K562 (cell line): ENCODE measurements at regions not wholly inside any gene's neighbourhood (a gene's known extent, or its start where the extent isn't known, plus 50 kb on each side); places are given as distances from the start of the nearest gene placed in this dataset.

Source experiments
- ATAC-seq: fragments of 200-7000 bp; cut with Tn5 transposase; 3 replicates; pipeline ENCODE4 v1.9.1; 2020; ENCODE audit warnings: moderate library complexity
- BruUV-seq: library from RNA; stranded (reverse); fragments of 400-500 nt; replicated peaks from 2 replicates; lab custom pipeline; 2021; lab: Mats Ljungman, UMichigan
- CTCF ChIA-PET: fragments of 300-600 bp; formaldehyde crosslinking; extraction: SDS; loops from one replicate; lab custom pipeline; 2021; ENCODE audit warnings: low intra/inter-chr PET ratio; lab: Yijun Ruan, JAX
- POLR2A ChIA-PET: fragments of 300-600, 350-650 bp; sonication (Branson Sonifier 250); formaldehyde crosslinking; extraction: SDS; loops from one replicate; lab custom pipeline; 2021; ENCODE audit warnings: antibody characterized with exemption, inconsistent platforms; lab: Yijun Ruan, JAX
- DNase-seq, 4 experiments: peaks; one replicate each; pipeline versions ENCODE4 v3.0.0 to v3.0.0-alpha.2; 2011 to 2018; ENCODE audit warnings: low spot score in 3 of 4, mixed read lengths in 3 of 4; ENCODE audit errors: extremely low read depth in 1 of 4
- FAIRE-seq: peaks from 2 replicates; lab custom pipeline; 2011; peaks lifted over from hg19 to GRCh38; lab: Jason Lieb, UNC
- H2AFZ ChIP-seq: 2 replicates; pipeline ENCODE4 v1.6.0; 2011; ENCODE audit warnings: low read depth, low read length, control low read depth, inconsistent platforms
- H3K27ac ChIP-seq: fragments of 200-600 bp; 3 replicates; pipeline ENCODE4 v1.8.0; 2011; ENCODE audit warnings: low read depth, mild to moderate bottlenecking, control low read depth, inconsistent platforms, low read length, moderate library complexity, mixed read lengths; ENCODE audit errors: extremely low read depth
- H3K27me3 ChIP-seq, 2 experiments: fragments of 300-600 bp in 1 of 2; 2 replicates in 1 of 2; 3 replicates in 1 of 2; pipeline versions ENCODE4 v1.6.0 to v1.8.0; 2011; ENCODE audit warnings: inconsistent platforms in 2 of 2, low read length in 2 of 2, mild to moderate bottlenecking in 1 of 2, mixed read lengths in 1 of 2, moderate library complexity in 1 of 2; ENCODE audit not compliant: control insufficient read depth in 2 of 2, insufficient read depth in 2 of 2
- H3K36me3 ChIP-seq: fragments of 300-600 bp; 3 replicates; pipeline ENCODE4 v1.8.0; 2011; ENCODE audit warnings: mild to moderate bottlenecking, low read length, inconsistent platforms; ENCODE audit not compliant: control insufficient read depth, insufficient read depth
- H3K4me1 ChIP-seq, 2 experiments: fragments of 200-600 bp in 1 of 2; replicated peaks in 1 of 2; 2 replicates in 1 of 2; 3 replicates in 1 of 2; pipeline versions ENCODE4 v1.5.1 to v1.8.0; 2011; ENCODE audit warnings: inconsistent platforms in 2 of 2, low read length in 2 of 2, mild to moderate bottlenecking in 1 of 2, mixed read lengths in 1 of 2, moderate library complexity in 1 of 2; ENCODE audit not compliant: control insufficient read depth in 2 of 2, insufficient read depth in 2 of 2
- H3K4me2 ChIP-seq: 2 replicates; pipeline ENCODE4 v1.6.1; 2011; ENCODE audit warnings: low read length, control low read depth, inconsistent platforms, mixed read lengths; ENCODE audit not compliant: insufficient read depth
- H3K4me3 ChIP-seq: fragments of 200-600 bp; sonication (generic), shearing (Covaris generic); 2 replicates; pipeline ENCODE4 v1.5.1; 2016; ENCODE audit warnings: control low read depth, inconsistent platforms
- H3K79me2 ChIP-seq: fragments of 200-600 bp; 3 replicates; pipeline ENCODE4 v1.8.0; 2011; ENCODE audit warnings: low read length, inconsistent platforms; ENCODE audit not compliant: control insufficient read depth, insufficient read depth
- H3K9ac ChIP-seq, 2 experiments: 2 replicates each; pipeline versions ENCODE4 v1.6.0 to v1.6.1; 2011; ENCODE audit warnings: low read depth in 2 of 2, low read length in 2 of 2, control low read depth in 1 of 2, inconsistent platforms in 1 of 2, mild to moderate bottlenecking in 1 of 2, mixed read lengths in 1 of 2; ENCODE audit not compliant: insufficient read depth in 1 of 2
- H3K9me1 ChIP-seq: one replicate; pipeline ENCODE4 v1.6.0; 2011; ENCODE audit warnings: inconsistent platforms, mild to moderate bottlenecking, low read length, moderate library complexity; ENCODE audit not compliant: control insufficient read depth, insufficient read depth
- H3K9me3 ChIP-seq: replicated peaks from 2 replicates; pipeline ENCODE4 v1.5.1; 2011; ENCODE audit warnings: low read depth, low read length, inconsistent platforms; ENCODE audit not compliant: control insufficient read depth, insufficient read depth
- H4K20me1 ChIP-seq: replicated peaks from 2 replicates; pipeline ENCODE4 v1.6.1; 2011; ENCODE audit warnings: low read length, inconsistent platforms, mixed read lengths; ENCODE audit not compliant: control insufficient read depth, insufficient read depth
- HOXB6 ChIP-seq: fragments of 250-450 bp; sonication (Bioruptor Pico); IDR thresholded peaks from 2 replicates; pipeline ENCODE4 v1.5.1; 2022; ENCODE audit warnings: mild to moderate bottlenecking, borderline replicate concordance
- NRF1 ChIP-seq, 2 experiments: fragments of 450-650 bp; IDR thresholded peaks in 1 of 2; conservative IDR thresholded peaks in 1 of 2; 2 replicates each; pipeline ENCODE4 v1.6.1; 2014; ENCODE audit warnings: mild to moderate bottlenecking in 2 of 2
- WGBS: fragments of 100-300 bp; shearing (Covaris generic); methylation state at CpG from one replicate; pipeline ENCODE4 v1.1.6; 2016; ENCODE audit warnings: low coverage, mixed read lengths; ENCODE audit not compliant: insufficient coverage; ENCODE audit errors: missing lambda C conversion rate; 5-methylcytosine and 5-hydroxymethylcytosine counted together
- in situ Hi-C: fragments of 300-500 bp; cut with MboI; formaldehyde crosslinking; loops from 4 replicates; pipeline ENCODE4 v1.15.0; 2018; ENCODE audit warnings: inconsistent platforms, mixed read lengths
- intact Hi-C: fragments of 100-400 bp; cut with micrococcal nuclease; formaldehyde crosslinking; loops from 2 replicates; pipeline ENCODE4 v1.14.2; 2022
- TF ChIP-seq, protein P1 (sequence below): fragments of 450-650 bp; IDR thresholded peaks from 2 replicates; pipeline ENCODE4 v1.6.1; 2018; ENCODE audit not compliant: partially characterized antibody
- TF ChIP-seq, protein P2 (sequence below): fragments of 150-350 bp; IDR thresholded peaks from 2 replicates; pipeline ENCODE4 v1.6.1; 2014; ENCODE audit warnings: low read depth, mild to moderate bottlenecking, low read length, borderline replicate concordance

- Histone ChIP-seq H3K27me3 (0 out of 5 replicates have a peak, but pooled peaks cover 0 to 5% of the 10 kb centered on the region in 2 experiments), H3K9me3 (no peaks in the 10 kb centered on the region), H3K9ac (peak overlapping the region in 1 of 2 experiments; percentile 31; a peak in 1 of 4 replicates), H3K4me2 (peak overlapping the region; percentile 37; the same call in 1 of the 2 replicates), H3K4me1 (no peaks in the 10 kb centered on the region; a peak in 1 of 5 replicates), H3K36me3 (no peaks in the 10 kb centered on the region), H3K4me3 (no peak overlapping the region), H3K9me1 (no peaks in the 10 kb centered on the region)
- ATAC-seq (no peak), FAIRE-seq (no peak)
- under 1% methylated on average over 14 of the region's 14 CpGs for WGBS
- in situ Hi-C loops (no loop called here), intact Hi-C loops (no loop called here)
- no TSS peak for BruUV-seq
- POLR2A ChIA-PET: interaction anchor here (0.8 to 1.0 kb wide), 2 partner anchors 11 to 26 kb away, joined by 3 read pairs; no protein-coding TSS in a partner anchor
- TF ChIP-seq, protein P1, sequence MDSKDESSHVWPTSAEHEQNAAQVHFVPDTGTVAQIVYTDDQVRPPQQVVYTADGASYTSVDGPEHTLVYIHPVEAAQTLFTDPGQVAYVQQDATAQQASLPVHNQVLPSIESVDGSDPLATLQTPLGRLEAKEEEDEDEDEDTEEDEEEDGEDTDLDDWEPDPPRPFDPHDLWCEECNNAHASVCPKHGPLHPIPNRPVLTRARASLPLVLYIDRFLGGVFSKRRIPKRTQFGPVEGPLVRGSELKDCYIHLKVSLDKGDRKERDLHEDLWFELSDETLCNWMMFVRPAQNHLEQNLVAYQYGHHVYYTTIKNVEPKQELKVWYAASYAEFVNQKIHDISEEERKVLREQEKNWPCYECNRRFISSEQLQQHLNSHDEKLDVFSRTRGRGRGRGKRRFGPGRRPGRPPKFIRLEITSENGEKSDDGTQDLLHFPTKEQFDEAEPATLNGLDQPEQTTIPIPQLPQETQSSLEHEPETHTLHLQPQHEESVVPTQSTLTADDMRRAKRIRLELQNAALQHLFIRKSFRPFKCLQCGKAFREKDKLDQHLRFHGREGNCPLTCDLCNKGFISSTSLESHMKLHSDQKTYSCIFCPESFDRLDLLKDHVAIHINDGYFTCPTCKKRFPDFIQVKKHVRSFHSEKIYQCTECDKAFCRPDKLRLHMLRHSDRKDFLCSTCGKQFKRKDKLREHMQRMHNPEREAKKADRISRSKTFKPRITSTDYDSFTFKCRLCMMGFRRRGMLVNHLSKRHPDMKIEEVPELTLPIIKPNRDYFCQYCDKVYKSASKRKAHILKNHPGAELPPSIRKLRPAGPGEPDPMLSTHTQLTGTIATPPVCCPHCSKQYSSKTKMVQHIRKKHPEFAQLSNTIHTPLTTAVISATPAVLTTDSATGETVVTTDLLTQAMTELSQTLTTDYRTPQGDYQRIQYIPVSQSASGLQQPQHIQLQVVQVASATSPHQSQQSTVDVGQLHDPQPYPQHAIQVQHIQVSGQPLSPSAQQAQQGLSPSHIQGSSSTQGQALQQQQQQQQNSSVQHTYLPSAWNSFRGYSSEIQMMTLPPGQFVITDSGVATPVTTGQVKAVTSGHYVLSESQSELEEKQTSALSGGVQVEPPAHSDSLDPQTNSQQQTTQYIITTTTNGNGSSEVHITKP: no peak
- TF ChIP-seq NRF1 (conservative IDR thresholded peaks at IDR 0.05 in 1 of 2, IDR thresholded peaks at IDR 0.05 in 1 of 2) (no peak), HOXB6 (CRISPR knock-in tag) (no peak)
- TF ChIP-seq, protein P2, sequence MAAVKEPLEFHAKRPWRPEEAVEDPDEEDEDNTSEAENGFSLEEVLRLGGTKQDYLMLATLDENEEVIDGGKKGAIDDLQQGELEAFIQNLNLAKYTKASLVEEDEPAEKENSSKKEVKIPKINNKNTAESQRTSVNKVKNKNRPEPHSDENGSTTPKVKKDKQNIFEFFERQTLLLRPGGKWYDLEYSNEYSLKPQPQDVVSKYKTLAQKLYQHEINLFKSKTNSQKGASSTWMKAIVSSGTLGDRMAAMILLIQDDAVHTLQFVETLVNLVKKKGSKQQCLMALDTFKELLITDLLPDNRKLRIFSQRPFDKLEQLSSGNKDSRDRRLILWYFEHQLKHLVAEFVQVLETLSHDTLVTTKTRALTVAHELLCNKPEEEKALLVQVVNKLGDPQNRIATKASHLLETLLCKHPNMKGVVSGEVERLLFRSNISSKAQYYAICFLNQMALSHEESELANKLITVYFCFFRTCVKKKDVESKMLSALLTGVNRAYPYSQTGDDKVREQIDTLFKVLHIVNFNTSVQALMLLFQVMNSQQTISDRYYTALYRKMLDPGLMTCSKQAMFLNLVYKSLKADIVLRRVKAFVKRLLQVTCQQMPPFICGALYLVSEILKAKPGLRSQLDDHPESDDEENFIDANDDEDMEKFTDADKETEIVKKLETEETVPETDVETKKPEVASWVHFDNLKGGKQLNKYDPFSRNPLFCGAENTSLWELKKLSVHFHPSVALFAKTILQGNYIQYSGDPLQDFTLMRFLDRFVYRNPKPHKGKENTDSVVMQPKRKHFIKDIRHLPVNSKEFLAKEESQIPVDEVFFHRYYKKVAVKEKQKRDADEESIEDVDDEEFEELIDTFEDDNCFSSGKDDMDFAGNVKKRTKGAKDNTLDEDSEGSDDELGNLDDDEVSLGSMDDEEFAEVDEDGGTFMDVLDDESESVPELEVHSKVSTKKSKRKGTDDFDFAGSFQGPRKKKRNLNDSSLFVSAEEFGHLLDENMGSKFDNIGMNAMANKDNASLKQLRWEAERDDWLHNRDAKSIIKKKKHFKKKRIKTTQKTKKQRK: no peak
- TF ChIP-seq, all 486 proteins: peak for 0
- Histone ChIP-seq H4K20me1 (no peaks in the 10 kb centered on the region), H2AFZ (no peak overlapping the region), H3K79me2 (no peaks in the 10 kb centered on the region), H3K27ac (no peak overlapping the region)
- DNase-seq: peak in 1 of 4 experiments; percentile 3
- CTCF ChIA-PET: no interaction called here
Observed at GRCh38 chr5:89827359-89827758, 582.2 kb downstream of the CETN3 start.
